ENCODE measurements at regions not wholly inside any gene's neighbourhood (a gene's known extent, or its start where the extent isn't known, plus 50 kb on each side); places are given as distances from the start of the nearest gene placed in this dataset.

DNA sequence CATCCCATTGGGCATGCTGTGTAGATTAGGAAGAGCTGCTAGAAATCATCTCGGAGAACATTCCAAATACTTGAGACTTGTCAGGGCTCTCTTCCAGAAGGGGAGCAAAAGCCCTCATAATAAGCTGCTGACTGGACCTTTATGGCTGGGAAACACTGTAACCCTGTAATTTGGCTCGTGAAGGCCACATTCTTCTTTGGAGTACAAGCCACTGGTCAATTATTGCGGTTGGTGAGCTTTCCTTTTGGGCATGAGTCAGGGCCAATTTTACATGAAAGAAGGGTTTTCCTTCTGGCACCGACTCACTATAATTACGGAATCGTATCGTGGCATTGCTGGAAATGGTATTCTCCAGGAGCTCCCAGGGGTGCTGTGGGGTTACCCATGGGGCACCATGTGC is 434.5 kb upstream of the RGMA start:
- BruUV-seq (replicated peaks), result no TSS peak
- no peaks in the 10 kb centered on the region for H3K9me3 ChIP-seq (ENCODE audit: control insufficient read depth in 1 of 2, insufficient read depth in 1 of 2, low read depth in 1 of 2, low read length in 2 of 2)
- no peaks in the 10 kb centered on the region for H3K79me2 ChIP-seq (ENCODE audit: insufficient read depth, low read length)
- no peak overlapping the region for H3K4me3 ChIP-seq (replicated peaks in 1 of 2; ENCODE audit: low read depth in 1 of 2, low read length in 2 of 2)
- intact Hi-C loops (cut with micrococcal nuclease), result no loop called here
- ATAC-seq, result no peak
- H3K9ac ChIP-seq (ENCODE audit: low read length), result no peak overlapping the region
- ChIA-PET POLR2A (no interaction called here), RAD21 (ENCODE audit: low non-redundant PET in 1 of 2, low total read pairs in 2 of 2, uncharacterized antibody in 2 of 2, unreplicated experiment in 2 of 2) (no interaction called here), CTCF (no interaction called here)
- H3K27ac ChIP-seq (ENCODE audit: low read depth, low read length), result no peak overlapping the region
- no peak for DNase-seq (ENCODE audit: low read depth, low spot score)
- H3K4me1 ChIP-seq (ENCODE audit: control insufficient read depth in 1 of 2, insufficient read depth in 2 of 2, low read length in 2 of 2), result no peaks in the 10 kb centered on the region
- no peak overlapping the region for H3K4me2 ChIP-seq (ENCODE audit: low read length)
- no peak overlapping the region for H2AFZ ChIP-seq (ENCODE audit: low read depth, low read length, poor library complexity, severe bottlenecking)
- H3K27me3 ChIP-seq (ENCODE audit: insufficient read depth, low read length), result peaks cover 5% of the 10 kb centered on the region; the same call in 1 of the 2 replicates
- no peaks in the 10 kb centered on the region for H4K20me1 ChIP-seq (ENCODE audit: insufficient read depth)
- TF ChIP-seq, protein P1, sequence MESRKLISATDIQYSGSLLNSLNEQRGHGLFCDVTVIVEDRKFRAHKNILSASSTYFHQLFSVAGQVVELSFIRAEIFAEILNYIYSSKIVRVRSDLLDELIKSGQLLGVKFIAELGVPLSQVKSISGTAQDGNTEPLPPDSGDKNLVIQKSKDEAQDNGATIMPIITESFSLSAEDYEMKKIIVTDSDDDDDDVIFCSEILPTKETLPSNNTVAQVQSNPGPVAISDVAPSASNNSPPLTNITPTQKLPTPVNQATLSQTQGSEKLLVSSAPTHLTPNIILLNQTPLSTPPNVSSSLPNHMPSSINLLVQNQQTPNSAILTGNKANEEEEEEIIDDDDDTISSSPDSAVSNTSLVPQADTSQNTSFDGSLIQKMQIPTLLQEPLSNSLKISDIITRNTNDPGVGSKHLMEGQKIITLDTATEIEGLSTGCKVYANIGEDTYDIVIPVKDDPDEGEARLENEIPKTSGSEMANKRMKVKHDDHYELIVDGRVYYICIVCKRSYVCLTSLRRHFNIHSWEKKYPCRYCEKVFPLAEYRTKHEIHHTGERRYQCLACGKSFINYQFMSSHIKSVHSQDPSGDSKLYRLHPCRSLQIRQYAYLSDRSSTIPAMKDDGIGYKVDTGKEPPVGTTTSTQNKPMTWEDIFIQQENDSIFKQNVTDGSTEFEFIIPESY (IDR thresholded peaks at IDR 0.05; ENCODE audit: extremely low read depth, insufficient replicate concordance, low read length), result no peak
- TF ChIP-seq POLR2AphosphoS5 (IDR thresholded peaks at IDR 0.05; ENCODE audit: low read depth, low read length), result no peak
- no peak for TF ChIP-seq ELF1 (IDR thresholded peaks at IDR 0.05; ENCODE audit: borderline replicate concordance, low read depth)
- H3K9me2 ChIP-seq (ENCODE audit: insufficient read depth), result no peaks in the 10 kb centered on the region
- no peaks in the 10 kb centered on the region for H3K36me3 ChIP-seq (ENCODE audit: control insufficient read depth in 1 of 2, insufficient read depth in 2 of 2, low read length in 2 of 2)

DNA sequence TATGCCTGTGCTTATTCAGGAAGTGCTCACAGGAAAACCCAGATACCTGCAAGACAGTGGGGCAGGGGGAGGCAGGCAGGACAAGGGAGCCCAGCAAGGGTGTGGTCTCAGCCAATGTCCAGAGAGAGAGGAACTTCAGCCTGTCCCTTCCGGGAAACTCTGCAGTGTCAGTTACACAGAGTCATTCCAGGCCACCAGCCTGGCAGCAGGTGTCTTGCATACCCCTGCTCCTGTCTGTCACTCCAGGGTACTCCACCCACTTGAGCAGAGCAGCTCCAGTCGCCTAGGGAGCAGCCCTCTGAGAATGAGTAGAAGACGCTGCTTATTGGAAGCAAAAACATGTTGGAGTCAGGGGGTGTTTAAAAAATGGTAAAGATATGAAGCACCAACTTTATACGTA is 431.2 kb upstream of the RGMA start:
- no peaks in the 10 kb centered on the region for H3K4me1 ChIP-seq (ENCODE audit: control insufficient read depth in 1 of 2, insufficient read depth in 2 of 2, low read length in 2 of 2)
- no peaks in the 10 kb centered on the region for H4K20me1 ChIP-seq (ENCODE audit: insufficient read depth)
- no peaks in the 10 kb centered on the region for H3K9me3 ChIP-seq (ENCODE audit: control insufficient read depth in 1 of 2, insufficient read depth in 1 of 2, low read depth in 1 of 2, low read length in 2 of 2)
- no peak overlapping the region for H3K27ac ChIP-seq (ENCODE audit: low read depth, low read length)
- no peak for DNase-seq (ENCODE audit: low read depth, low spot score)
- H3K9me2 ChIP-seq (ENCODE audit: insufficient read depth), result no peaks in the 10 kb centered on the region
- intact Hi-C loops (cut with micrococcal nuclease), result no loop called here
- BruUV-seq (replicated peaks), result no TSS peak
- H3K79me2 ChIP-seq (ENCODE audit: insufficient read depth, low read length), result no peaks in the 10 kb centered on the region
- H3K9ac ChIP-seq (ENCODE audit: low read length), result no peak overlapping the region
- ChIA-PET CTCF (no interaction called here), RAD21 (ENCODE audit: low non-redundant PET in 1 of 2, low total read pairs in 2 of 2, uncharacterized antibody in 2 of 2, unreplicated experiment in 2 of 2) (no interaction called here), POLR2A (no interaction called here)
- H3K27me3 ChIP-seq (ENCODE audit: insufficient read depth, low read length), result no peaks in the 10 kb centered on the region
- H2AFZ ChIP-seq (ENCODE audit: low read depth, low read length, poor library complexity, severe bottlenecking), result no peak overlapping the region
- no peak for ATAC-seq
- no peaks in the 10 kb centered on the region for H3K36me3 ChIP-seq (ENCODE audit: control insufficient read depth in 1 of 2, insufficient read depth in 2 of 2, low read length in 2 of 2)
- no peak overlapping the region for H3K4me2 ChIP-seq (ENCODE audit: low read length)
- no peak overlapping the region for H3K4me3 ChIP-seq (replicated peaks in 1 of 2; ENCODE audit: low read depth in 1 of 2, low read length in 2 of 2)
- no peak for TF ChIP-seq EZH2 (IDR thresholded peaks at IDR 0.05)
- TF ChIP-seq, protein P2, sequence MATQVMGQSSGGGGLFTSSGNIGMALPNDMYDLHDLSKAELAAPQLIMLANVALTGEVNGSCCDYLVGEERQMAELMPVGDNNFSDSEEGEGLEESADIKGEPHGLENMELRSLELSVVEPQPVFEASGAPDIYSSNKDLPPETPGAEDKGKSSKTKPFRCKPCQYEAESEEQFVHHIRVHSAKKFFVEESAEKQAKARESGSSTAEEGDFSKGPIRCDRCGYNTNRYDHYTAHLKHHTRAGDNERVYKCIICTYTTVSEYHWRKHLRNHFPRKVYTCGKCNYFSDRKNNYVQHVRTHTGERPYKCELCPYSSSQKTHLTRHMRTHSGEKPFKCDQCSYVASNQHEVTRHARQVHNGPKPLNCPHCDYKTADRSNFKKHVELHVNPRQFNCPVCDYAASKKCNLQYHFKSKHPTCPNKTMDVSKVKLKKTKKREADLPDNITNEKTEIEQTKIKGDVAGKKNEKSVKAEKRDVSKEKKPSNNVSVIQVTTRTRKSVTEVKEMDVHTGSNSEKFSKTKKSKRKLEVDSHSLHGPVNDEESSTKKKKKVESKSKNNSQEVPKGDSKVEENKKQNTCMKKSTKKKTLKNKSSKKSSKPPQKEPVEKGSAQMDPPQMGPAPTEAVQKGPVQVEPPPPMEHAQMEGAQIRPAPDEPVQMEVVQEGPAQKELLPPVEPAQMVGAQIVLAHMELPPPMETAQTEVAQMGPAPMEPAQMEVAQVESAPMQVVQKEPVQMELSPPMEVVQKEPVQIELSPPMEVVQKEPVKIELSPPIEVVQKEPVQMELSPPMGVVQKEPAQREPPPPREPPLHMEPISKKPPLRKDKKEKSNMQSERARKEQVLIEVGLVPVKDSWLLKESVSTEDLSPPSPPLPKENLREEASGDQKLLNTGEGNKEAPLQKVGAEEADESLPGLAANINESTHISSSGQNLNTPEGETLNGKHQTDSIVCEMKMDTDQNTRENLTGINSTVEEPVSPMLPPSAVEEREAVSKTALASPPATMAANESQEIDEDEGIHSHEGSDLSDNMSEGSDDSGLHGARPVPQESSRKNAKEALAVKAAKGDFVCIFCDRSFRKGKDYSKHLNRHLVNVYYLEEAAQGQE (IDR thresholded peaks at IDR 0.05; ENCODE audit: low read depth), result no peak
- TF ChIP-seq EGR1 (IDR thresholded peaks at IDR 0.05; ENCODE audit: low read depth), result no peak
- TF ChIP-seq, protein P3, sequence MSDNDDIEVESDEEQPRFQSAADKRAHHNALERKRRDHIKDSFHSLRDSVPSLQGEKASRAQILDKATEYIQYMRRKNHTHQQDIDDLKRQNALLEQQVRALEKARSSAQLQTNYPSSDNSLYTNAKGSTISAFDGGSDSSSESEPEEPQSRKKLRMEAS (IDR thresholded peaks at IDR 0.05), result no peak
- no peak for TF ChIP-seq YY1 (IDR thresholded peaks at IDR 0.05; ENCODE audit: extremely low read depth, insufficient replicate concordance, low read depth, low read length)
- TF ChIP-seq SP1 (IDR thresholded peaks at IDR 0.05; ENCODE audit: low read depth), result no peak
- TF ChIP-seq ZNF274 (IDR thresholded peaks at IDR 0.05; ENCODE audit: low read depth, low read length), result no peak
- no peak for TF ChIP-seq SIN3A (IDR thresholded peaks at IDR 0.05; ENCODE audit: low read depth)
- no peak for TF ChIP-seq ZFX (IDR thresholded peaks at IDR 0.05)
- no peak for TF ChIP-seq JUND (IDR thresholded peaks at IDR 0.05)
- no peak for TF ChIP-seq TCF7L2 (IDR thresholded peaks at IDR 0.05; ENCODE audit: borderline replicate concordance, extremely low read depth, insufficient read depth, insufficient read length)
